PC-3 (cell line): ENCODE measurements at regions not wholly inside any gene's neighbourhood (a gene's known extent, or its start where the extent isn't known, plus 50 kb on each side); places are given as distances from the start of the nearest gene placed in this dataset.

ENCODE experiments used
- ATAC-seq: fragments of 200-7000 bp; cut with Tn5 transposase; 2 replicates; pipeline ENCODE4 v1.9.1; 2020; ENCODE audit warnings: mild to moderate bottlenecking, moderate library complexity
- BruUV-seq: library from RNA; stranded (reverse); fragments of 400-500 nt; replicated peaks from 2 replicates; lab custom pipeline; 2021; lab: Mats Ljungman, UMichigan
- CTCF ChIA-PET: fragments of 300-600 bp; sonication (Branson Sonifier 250); formaldehyde crosslinking; loops from one replicate; lab custom pipeline; 2022; ENCODE audit warnings: antibody characterized with exemption; lab: Charles Lee
- POLR2A ChIA-PET: fragments of 300-600 bp; sonication (Branson Sonifier 250); formaldehyde crosslinking; loops from one replicate; lab custom pipeline; 2022; ENCODE audit warnings: antibody characterized with exemption; ENCODE audit not compliant: unreplicated experiment; lab: Charles Lee
- DNase-seq: peaks from one replicate; pipeline ENCODE4 v3.0.0-alpha.2; 2015
- H2AFZ ChIP-seq: fragments of 300-600 bp; sonication (generic); 2 replicates; pipeline ENCODE4 v1.6.0; 2016; ENCODE audit warnings: antibody characterized with exemption, low read length
- H3F3A ChIP-seq: fragments of 300-600 bp; sonication (generic); one replicate; pipeline ENCODE4 v1.6.0; 2017; ENCODE audit warnings: antibody characterized with exemption, low read length, control low read depth, mild to moderate bottlenecking; ENCODE audit not compliant: unreplicated experiment
- H3K27ac ChIP-seq: fragments of 300-600 bp; sonication (generic); 2 replicates; pipeline ENCODE4 v1.5.1; 2016; ENCODE audit warnings: mild to moderate bottlenecking, low read length
- H3K27me3 ChIP-seq: fragments of 300-600 bp; sonication (generic); 2 replicates; pipeline ENCODE4 v1.6.1; 2016; ENCODE audit warnings: low read length, mixed read lengths
- H3K36me3 ChIP-seq: fragments of 300-600 bp; sonication (generic); 2 replicates; pipeline ENCODE4 v1.6.1; 2016; ENCODE audit warnings: low read depth, mixed run types, low read length, mixed read lengths
- H3K4me1 ChIP-seq: fragments of 300-600 bp; sonication (generic); 2 replicates; pipeline ENCODE4 v1.5.1; 2016; ENCODE audit warnings: low read length; ENCODE audit not compliant: insufficient read depth
- H3K4me2 ChIP-seq: fragments of 300-600 bp; sonication (generic); 2 replicates; pipeline ENCODE4 v1.6.0; 2016; ENCODE audit warnings: low read length
- H3K4me3 ChIP-seq: fragments of 300-600 bp; sonication (generic); 2 replicates; pipeline ENCODE4 v1.5.1; 2016; ENCODE audit warnings: mild to moderate bottlenecking, low read length, mixed read lengths
- H3K79me2 ChIP-seq: fragments of 300-600 bp; sonication (generic); 2 replicates; pipeline ENCODE4 v1.6.1; 2017; ENCODE audit warnings: low read length, mixed read lengths
- H3K9ac ChIP-seq: fragments of 300-600 bp; sonication (generic); 2 replicates; pipeline ENCODE4 v1.6.0; 2016; ENCODE audit warnings: mild to moderate bottlenecking, low read length
- H3K9me2 ChIP-seq: fragments of 300-600 bp; sonication (generic); replicated peaks from 2 replicates; pipeline ENCODE4 v1.6.1; 2016; ENCODE audit warnings: mixed run types, low read length, mixed read lengths
- H3K9me3 ChIP-seq: fragments of 300-600 bp; sonication (generic); 2 replicates; pipeline ENCODE4 v1.6.1; 2016; ENCODE audit warnings: low read length, mixed read lengths
- H4K20me1 ChIP-seq: fragments of 300-600 bp; sonication (generic); 2 replicates; pipeline ENCODE4 v1.6.1; 2016; ENCODE audit warnings: low read length, mixed read lengths
- EZH2 ChIP-seq: fragments of 300-600 bp; sonication (generic); IDR thresholded peaks from one replicate; pipeline ENCODE4 v1.6.1; 2017; ENCODE audit warnings: antibody characterized with exemption, mild to moderate bottlenecking, low read length; ENCODE audit not compliant: unreplicated experiment
- EZH2phosphoT487 ChIP-seq: fragments of 300-600 bp; sonication (generic); IDR thresholded peaks from 2 replicates; pipeline ENCODE4 v1.6.1; 2018; ENCODE audit warnings: mild to moderate bottlenecking, antibody characterized with exemption, low read length, borderline replicate concordance
- intact Hi-C: fragments of 100-400 bp; cut with micrococcal nuclease; formaldehyde crosslinking; loops from 2 replicates; pipeline ENCODE4 v1.9.0; 2023
- TF ChIP-seq, protein P1 (sequence below): fragments of 300-600 bp; sonication (generic); conservative IDR thresholded peaks from 2 replicates; pipeline ENCODE4 v1.5.1; 2017; ENCODE audit warnings: antibody characterized with exemption, low read depth, mild to moderate bottlenecking, low read length

DNA sequence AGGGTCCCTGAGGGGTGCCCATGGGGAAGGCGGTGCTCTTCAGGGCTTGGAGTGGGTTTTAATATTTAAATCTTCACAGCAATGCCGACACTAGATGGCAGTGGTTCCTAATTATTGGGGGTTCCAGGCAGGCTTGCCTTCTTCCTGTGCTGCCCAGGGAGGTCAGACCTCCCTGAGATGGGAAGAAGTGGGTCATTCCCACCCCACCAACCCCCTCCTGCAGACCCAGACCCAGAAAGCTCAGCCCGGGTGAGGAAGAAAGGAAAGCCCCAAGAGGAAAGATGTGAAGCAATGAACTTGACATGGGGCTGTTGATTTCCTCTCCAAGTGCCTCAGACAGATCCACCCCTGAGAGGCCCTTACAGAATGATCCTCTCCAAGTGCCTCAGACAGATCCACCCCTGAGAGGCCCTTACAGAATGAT is 85.1 kb upstream of the LANCL2 start:
- H2AFZ ChIP-seq = peak overlapping the region; percentile 50; the same call in 1 of the 2 replicates
- peak; percentile 83 for DNase-seq

DNA sequence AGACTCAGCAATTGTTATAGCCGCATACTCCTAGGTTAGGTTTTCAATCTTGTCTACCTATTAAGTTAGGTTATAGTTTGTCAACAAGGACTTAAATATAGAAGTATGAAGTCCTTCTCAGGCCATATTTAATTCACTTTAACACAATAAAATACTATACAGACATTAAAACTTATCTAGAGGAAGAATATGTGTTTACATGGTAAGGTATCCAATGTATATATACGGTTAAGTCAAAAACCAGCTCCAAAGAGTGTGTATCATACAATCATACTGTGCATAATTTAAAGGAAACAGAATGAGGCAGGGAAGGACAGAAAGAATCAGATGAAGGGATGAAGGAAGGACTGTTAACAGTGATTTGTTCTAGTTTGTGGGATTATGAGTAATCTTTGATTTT is 79.5 kb upstream of the LANCL2 start:
- DNase-seq (no peak), ATAC-seq (no peak)
- no peak overlapping the region for H2AFZ ChIP-seq
- H3K4me2 ChIP-seq = no peak overlapping the region
- H3F3A ChIP-seq = no peaks in the 10 kb centered on the region
- no peaks in the 10 kb centered on the region for H3K9me2 ChIP-seq
- BruUV-seq = no TSS peak
- no peak overlapping the region for H3K4me3 ChIP-seq
- no peaks in the 10 kb centered on the region for H4K20me1 ChIP-seq
- no peak for TF ChIP-seq EZH2phosphoT487
- H3K79me2 ChIP-seq = no peaks in the 10 kb centered on the region
- H3K36me3 ChIP-seq = no peaks in the 10 kb centered on the region
- intact Hi-C loops = no loop called here
- no peaks in the 10 kb centered on the region for H3K9me3 ChIP-seq
- no peaks in the 10 kb centered on the region for H3K4me1 ChIP-seq
- peaks cover 16% of the 10 kb centered on the region; the same call in 1 of the 2 replicates for H3K27me3 ChIP-seq
- ChIA-PET CTCF (no interaction called here), POLR2A (no interaction called here)
- H3K27ac ChIP-seq = no peak overlapping the region
- no peak overlapping the region for H3K9ac ChIP-seq

More for the DNA sequence above, 85.1 kb upstream of the LANCL2 start:
- H3K4me2 ChIP-seq = no peak overlapping the region
- intact Hi-C loops = loop anchor here (1.0 to 5.0 kb wide), 3 partner anchors 87 to 317 kb away; partner anchors contain the start of gene LANCL2
- no peak overlapping the region for H3K27ac ChIP-seq
- no peak for TF ChIP-seq EZH2
- TF ChIP-seq, protein P1, sequence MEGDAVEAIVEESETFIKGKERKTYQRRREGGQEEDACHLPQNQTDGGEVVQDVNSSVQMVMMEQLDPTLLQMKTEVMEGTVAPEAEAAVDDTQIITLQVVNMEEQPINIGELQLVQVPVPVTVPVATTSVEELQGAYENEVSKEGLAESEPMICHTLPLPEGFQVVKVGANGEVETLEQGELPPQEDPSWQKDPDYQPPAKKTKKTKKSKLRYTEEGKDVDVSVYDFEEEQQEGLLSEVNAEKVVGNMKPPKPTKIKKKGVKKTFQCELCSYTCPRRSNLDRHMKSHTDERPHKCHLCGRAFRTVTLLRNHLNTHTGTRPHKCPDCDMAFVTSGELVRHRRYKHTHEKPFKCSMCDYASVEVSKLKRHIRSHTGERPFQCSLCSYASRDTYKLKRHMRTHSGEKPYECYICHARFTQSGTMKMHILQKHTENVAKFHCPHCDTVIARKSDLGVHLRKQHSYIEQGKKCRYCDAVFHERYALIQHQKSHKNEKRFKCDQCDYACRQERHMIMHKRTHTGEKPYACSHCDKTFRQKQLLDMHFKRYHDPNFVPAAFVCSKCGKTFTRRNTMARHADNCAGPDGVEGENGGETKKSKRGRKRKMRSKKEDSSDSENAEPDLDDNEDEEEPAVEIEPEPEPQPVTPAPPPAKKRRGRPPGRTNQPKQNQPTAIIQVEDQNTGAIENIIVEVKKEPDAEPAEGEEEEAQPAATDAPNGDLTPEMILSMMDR = peak; percentile 81
- no peaks in the 10 kb centered on the region for H3K9me2 ChIP-seq
- no peaks in the 10 kb centered on the region for H3K36me3 ChIP-seq
- H3K9ac ChIP-seq = no peak overlapping the region
- no peaks in the 10 kb centered on the region for H3F3A ChIP-seq
- H4K20me1 ChIP-seq = no peaks in the 10 kb centered on the region
- POLR2A ChIA-PET = no interaction called here
- no peaks in the 10 kb centered on the region for H3K9me3 ChIP-seq
- ATAC-seq = peak; percentile 94
- H3K27me3 ChIP-seq = no peaks in the 10 kb centered on the region
- no TSS peak for BruUV-seq
- H3K79me2 ChIP-seq = no peaks in the 10 kb centered on the region
- CTCF ChIA-PET = interaction anchor here (0.8 kb wide), 1 partner anchor 134 kb away, joined by 4 read pairs; no protein-coding TSS in a partner anchor
- H3K4me1 ChIP-seq = no peaks in the 10 kb centered on the region
- H3K4me3 ChIP-seq = no peak overlapping the region

DNA sequence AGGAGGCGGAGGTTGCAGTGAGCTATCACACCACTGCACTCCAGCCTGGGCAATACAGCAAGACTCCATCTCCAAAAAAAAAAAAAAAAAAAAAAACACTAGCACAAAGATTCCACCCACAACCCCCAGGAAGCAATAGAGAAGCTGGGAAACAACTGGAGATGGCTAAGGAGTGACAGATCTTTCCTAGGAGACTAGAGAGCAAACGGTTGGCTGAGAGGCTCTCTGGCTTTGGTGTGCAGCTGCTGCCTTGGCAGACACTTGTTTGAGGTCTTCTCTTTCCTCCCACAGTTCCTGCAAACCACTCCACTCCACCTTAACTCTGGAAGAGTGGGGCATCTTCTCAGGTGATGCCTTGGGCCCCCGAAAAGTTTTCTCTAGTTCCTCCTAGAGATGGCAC is 78.5 kb upstream of the LANCL2 start:
- ATAC-seq = no peak
- no peaks in the 10 kb centered on the region for H3F3A ChIP-seq
- no peaks in the 10 kb centered on the region for H4K20me1 ChIP-seq
- CTCF ChIA-PET = interaction anchor here (0.7 kb wide), 1 partner anchor 440 kb away, joined by 8 read pairs; no protein-coding TSS in a partner anchor
- no peak for DNase-seq
- POLR2A ChIA-PET = interaction anchor here (0.6 to 0.7 kb wide), 2 partner anchors 79 to 141 kb away, joined by 4 to 11 read pairs; no protein-coding TSS in a partner anchor
- no peaks in the 10 kb centered on the region for H3K79me2 ChIP-seq
- H3K9me2 ChIP-seq = no peaks in the 10 kb centered on the region
- no TSS peak for BruUV-seq
- H3K36me3 ChIP-seq = no peaks in the 10 kb centered on the region
- H3K4me3 ChIP-seq = no peak overlapping the region
- intact Hi-C loops = no loop called here
- no peak overlapping the region for H3K4me2 ChIP-seq
- H3K9me3 ChIP-seq = no peaks in the 10 kb centered on the region
- TF ChIP-seq EZH2phosphoT487 = no peak
- TF ChIP-seq, protein P1 = no peak
- TF ChIP-seq EZH2 = no peak
- no peak overlapping the region for H3K27ac ChIP-seq
- no peaks in the 10 kb centered on the region for H3K4me1 ChIP-seq
- no peak overlapping the region for H2AFZ ChIP-seq
- H3K9ac ChIP-seq = no peak overlapping the region
- H3K27me3 ChIP-seq = peaks cover 16% of the 10 kb centered on the region; the same call in 1 of the 2 replicates
